NCI-H1048 (cell line): ENCODE measurements at regions not wholly inside any gene's neighbourhood (a gene's known extent, or its start where the extent isn't known, plus 50 kb on each side); places are given as distances from the start of the nearest gene placed in this dataset.
"Not testable (repeated sequence)": the region's sequence is repeated elsewhere in the genome, so short reads cannot be mapped to it uniquely, and the experiment has no call there.

Experiments used
- DNase-seq: peaks from one replicate; lab custom pipeline; 2025; lab: John Stamatoyannopoulos, UW

DNA sequence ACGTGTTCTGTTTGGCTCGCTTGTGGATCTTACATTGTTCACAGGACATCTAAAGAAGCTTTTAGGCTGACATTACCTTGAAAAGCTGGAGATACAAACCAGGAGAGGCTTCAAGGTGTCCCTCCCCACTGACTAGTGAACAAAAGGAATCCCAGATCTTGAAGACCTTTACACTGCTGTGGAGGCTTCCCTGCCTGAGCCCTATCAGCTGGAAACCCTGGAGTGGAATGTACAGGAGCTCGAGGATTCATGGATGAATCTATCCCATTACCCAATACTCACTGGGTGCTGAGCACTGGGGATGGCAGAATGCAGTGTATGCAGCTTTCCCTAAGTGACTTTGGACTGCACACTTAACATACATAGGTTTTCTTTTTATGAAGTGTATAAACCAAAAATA is 82.3 kb upstream of the MFGE8 start:
- no peak for DNase-seq

DNA sequence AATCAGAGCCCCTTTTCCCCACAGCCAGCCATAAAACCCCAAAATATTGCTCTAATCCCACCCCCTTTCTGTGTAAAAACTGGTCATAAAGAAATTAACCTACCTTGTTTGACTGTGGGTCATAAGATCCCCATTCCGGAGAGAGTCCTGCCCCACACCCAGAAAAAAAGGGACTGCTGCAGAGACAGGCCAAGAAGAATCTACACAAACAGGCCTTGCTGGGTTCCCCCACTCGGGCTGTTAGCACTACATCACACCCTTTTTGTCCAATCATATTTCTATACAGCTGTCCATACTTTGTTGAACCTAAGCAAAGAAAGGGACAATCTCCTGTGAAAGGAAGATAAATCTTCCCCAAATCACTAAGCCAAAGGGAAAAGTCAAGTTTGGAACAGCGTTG is 84.4 kb upstream of the MFGE8 start:
- no peak for DNase-seq

DNA sequence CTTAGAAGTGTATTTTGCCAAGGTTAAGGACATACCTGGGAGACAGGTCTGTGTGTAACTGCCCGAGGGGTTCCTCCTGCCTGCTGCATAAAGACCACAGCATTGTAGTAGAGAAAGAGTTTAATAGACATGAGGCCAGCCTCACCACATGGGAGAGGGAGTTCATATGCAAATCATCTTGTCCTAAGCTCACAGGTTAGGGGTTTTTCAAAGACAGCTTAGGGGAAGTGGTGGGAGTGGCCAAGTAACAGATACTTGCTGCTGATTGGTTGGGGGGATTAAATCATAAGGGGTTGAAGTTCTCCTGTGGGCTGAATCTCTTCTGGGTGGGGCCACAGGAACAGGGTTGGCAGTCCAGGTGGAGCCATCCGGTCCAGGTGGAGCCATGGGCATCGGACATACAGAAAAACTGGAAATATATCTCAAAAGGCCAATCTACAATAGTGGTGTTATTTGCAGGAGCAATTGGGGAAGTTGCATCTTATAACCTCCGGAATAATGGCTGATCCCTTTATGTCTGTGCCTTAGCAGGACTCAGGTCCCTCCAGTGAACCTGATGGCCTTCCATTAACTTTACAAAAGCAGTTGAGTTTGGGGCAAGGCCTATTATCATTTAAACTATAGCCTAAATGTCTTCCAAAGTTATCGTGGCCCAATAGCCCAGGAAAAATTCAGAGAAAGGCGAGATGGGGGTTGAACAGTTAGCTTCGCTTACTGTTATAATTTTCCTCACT is 86.0 kb upstream of the MFGE8 start:
- no peak for DNase-seq

DNA sequence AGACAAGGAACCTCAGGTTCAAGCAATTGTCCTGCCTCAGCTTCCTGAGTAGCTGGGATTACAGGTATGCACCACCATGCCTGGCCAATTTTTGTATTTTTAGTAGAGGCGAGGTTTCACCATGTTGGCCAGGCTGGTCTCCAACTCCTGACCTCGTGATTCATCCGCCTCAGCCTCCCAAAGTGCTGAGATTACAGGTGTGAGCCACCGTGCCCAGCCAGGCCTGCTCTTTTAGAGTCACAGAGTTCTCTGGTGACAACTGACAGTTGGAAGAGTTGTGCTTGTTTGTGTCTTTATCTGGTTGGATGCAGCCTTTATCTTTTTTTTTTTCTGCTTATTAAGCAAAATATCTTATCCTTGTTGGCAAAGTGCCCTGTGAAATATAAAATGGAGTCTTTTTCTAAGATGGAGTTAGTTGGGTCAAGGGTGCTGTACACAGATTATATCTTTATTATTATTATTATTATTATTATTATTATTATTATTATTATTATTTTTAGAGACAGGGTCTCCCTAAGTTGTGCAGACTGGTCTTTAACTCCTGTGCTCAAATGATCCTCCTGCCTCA is 86.5 kb upstream of the ABHD2 start:
- not testable (repeated sequence) for DNase-seq

DNA sequence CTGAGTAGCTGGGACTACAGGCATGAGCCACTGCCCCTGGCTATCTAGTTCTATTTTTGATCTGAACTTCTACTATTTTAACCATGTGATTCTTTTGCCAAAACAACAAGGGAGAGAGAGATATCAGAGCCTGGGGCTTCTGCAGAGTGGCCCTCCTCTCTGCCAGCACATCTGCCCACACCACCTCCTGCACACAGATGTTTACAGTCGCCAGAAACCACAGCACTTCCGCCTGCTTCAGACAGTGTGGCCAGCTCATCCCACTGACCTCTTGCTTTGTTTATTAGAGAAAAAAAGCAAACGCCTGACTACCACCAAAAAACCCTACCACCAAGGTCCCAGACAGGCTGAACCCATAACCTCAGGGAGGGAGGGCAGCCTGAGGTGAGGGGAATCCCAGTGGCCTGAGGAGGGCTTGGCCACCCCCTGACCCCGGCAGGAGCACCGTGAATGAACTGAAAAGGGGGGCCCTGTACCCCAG is 85.9 kb upstream of the ABHD2 start:
- no peak for DNase-seq

DNA sequence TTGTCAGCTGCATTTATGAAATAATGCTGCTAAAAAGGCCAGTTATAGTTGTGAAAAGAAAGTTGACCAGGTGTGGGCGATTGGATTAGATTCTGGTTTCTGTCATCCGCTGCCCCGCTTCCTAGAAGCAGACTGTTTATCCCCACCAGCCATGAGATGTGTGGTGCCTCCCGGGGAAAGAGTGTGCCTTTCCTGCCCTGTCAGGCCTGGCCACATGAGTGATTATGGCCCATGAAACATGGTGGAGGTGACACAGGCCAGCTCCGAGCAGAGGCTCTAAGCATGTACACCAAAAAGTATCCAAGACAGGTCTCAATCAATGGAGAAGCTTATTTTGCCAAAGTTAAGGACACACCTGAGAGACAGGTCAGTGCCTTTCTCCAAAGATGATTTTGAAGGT is 85.4 kb upstream of the ABHD2 start:
- no peak for DNase-seq

DNA sequence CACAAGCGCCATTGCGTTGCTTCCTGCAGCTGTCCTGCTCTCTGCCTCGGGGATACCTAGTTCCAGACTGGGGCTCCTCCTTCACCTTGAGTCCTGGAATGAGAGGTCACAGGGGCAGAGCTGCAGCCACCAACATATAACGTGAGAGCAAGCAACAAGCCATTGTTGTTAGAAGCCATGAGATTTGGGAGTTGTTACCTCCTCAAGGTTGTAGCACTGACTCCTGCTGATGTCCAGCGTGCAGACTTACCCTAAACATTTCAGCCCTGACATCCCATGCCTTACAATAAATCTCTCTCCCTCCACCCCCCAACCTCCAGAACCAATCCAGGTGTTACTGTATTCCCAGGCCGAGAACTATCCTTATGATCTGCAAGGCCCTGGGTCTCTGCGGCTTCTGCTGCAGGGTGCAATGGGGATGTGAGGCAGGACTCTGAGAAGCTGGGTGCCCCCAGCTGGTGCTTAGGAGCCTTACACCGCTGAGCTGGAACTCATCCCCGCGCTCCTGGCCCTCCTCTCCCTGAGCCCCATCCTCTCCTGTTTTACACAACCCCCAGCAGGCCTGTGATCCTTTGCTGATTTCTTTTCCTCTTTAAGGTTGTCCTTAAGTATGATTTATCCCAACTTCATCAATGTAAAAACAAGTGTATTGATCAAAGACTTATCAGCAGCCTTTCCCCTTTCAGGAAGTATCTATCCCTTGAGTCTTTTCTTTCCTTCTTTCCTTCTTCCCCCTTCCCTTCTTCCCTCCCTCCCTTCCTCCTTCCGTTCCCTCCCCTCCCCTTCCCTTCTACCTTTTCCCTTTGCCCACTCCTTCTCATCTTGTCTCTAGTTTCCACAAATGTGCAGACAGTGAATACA is 84.2 kb upstream of the ABHD2 start:
- DNase-seq, result no peak

DNA sequence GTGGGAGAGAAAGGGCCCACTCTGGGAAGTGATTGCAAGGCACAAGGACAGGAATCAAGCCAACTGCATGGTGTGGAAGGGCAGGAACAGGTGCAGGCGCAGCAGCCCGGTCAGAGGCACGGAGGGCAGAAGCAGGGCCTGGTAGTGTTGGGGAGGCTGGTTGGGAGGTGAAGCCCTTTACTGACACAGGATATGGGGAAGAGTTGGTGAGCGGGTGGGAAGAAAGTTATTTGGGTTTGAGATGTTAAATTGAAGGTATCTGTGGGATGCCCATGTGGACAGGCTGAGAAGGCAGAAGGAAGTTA is 83.6 kb upstream of the ABHD2 start:
- no peak for DNase-seq

DNA sequence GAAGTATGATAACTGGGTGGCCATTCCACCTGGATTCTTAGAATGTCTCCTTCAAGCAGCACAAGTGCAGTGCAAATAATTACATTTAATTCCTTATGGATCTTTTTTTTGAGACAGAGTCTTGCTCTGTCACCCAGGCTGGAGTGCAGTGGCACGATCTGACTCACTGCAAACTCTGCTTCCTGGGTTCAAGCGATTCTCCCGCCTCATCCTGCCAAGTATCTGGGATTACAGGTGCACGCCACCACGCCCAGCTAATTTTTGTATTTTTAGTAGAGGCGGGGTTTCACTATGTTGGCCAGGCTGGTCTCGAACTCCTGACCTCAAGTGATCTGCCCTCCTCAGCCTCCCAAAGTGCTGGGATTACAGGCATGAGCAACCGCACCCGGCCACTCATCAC is 80.7 kb upstream of the ABHD2 start:
- DNase-seq, result not testable (repeated sequence)

DNA sequence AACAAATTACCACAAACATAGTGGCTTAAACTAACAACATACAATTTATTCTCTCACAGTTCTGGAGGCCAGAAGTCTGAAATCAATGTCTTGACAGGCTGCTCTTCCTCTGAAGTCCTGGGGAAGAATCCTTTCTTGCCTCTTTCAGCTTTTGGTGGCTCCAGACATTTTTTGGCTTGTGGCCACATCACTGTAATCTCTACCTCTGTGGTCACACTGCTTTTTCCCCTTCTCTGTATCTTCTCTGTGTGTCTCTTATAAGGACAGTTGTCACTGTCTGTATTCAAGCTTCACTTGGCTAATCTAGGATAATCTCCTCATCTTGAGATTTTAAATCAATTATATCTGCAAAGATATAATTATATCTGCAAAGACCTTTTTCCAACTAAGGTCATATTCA is 80.3 kb upstream of the ABHD2 start:
- DNase-seq, result no peak

DNA sequence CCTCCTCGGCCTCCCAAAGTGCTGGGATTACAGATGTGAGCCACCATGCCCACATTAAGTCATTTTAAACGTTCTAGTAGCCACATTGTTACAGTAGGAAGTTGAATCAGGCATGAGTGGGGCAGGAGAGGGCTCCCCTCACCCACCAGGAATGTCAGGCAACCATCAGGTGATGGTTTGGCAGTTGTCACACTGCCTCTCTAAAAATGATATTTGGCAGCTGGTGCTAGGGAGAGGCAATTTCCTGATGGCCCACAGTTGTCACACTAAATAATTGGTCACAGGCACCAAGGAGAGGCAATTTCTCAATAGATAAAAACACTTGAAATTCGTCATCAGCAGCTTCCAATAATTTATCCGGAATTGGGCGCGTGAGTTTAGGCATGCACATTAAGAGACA is 79.2 kb upstream of the ABHD2 start:
- DNase-seq, result no peak

DNA sequence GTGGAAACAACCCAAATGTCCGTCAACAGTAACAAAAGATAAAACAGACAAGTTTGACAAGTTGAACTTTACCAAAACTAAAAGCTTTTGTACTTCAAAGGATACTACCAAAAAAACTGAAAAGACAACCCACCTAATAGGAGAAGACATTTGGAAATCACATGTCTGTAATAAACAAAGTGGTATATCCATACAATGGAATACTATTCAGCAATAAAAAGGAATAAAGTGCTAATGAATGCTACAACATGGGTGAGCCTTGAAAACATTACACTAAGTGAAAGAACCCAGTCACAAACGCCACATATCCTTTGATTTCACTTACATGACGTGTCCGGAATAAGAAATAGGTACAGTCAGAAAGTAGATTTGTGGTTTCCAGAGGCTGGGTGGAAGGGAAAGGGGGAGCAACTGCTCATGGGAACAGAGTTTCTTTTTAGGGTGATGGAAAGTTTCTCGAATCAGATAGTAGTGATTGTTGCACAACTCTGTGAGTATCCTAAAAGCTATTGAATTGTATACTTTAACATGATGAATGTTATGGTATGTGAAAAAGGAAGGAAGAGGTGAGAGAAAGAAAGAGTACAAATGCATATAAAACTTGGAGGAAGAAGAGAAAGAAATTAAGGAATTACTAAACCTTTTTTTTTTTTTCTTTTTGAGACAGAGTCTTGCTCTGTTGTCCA is 72.7 kb upstream of the ABHD2 start:
- DNase-seq, result no peak

DNA sequence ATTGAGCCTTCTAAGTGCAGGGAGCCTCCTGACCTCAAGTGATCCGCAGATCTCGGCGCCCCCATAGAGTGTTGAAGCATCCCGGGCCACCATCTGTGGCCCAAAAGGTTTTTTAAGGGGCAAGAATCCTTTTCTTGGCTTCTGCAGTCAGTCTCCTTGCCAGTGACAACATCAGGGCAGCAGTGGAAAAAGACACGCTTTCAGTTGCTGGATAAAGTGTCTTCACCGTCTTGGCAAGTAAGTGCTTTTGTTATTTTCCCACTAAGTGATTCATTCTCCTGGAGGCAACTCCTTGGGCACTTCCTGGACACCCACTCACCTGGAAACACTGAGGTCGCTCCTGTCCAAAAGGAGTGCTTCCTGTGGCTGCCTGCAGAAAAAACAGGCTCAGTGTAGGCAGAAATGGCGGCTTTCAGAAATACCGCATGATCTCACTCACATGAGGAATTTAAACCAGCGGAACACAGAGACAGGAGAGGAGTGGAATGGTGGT is 71.7 kb upstream of the ABHD2 start:
- DNase-seq, result no peak

DNA sequence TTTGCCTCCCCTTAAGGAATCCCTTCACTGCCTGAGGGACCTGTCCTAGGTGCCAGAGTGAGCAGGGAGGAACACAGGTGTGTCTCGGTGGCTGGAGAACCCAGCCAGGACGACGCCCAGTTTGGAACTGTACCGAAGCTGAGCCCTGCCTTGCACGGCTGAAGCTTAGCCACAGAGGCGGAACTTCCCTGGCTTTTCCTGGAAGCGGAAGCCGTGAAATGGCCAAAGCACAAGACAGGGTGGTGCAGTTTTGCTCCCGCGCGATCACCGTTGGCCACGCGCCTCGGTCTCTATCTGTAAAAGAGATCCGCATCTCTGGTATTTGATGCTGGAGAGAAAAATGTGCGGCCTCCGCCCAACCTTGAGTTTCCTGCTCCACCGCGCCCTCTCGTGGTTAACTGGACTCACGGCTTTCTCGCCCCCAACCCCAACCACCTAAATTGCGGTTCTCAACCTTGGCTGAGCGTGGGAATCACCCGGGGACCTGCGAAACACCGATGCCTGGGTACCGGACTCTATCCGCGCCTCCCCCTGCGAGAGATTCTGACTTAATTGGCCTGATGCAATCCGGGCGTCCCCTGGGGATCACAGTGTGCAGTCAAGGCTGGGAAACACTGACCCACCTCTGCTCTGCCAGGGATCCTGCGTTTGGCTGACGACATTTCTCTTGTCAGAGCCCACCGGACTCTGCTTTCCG is 70.7 kb upstream of the ABHD2 start:
- DNase-seq, result peak; percentile 2

DNA sequence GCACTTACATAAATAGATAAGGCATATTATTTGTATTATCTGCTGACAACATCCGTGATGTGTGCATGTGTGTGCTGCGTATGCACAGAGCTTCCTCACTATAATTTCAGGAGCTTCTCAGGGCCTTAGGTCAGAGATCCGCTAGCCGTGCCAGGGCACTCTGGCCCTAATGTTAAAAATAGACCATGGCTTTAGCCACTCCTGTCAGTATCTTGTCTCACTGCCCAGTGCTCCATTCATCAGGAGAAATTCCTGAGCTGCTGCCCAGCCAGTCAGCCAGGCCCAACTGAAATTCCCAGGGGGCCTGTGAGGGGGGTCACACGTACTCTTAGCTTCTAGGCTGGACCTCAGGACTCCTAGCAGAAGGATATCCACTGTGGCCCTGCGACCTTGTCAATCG is 70.0 kb upstream of the ABHD2 start:
- no peak for DNase-seq

DNA sequence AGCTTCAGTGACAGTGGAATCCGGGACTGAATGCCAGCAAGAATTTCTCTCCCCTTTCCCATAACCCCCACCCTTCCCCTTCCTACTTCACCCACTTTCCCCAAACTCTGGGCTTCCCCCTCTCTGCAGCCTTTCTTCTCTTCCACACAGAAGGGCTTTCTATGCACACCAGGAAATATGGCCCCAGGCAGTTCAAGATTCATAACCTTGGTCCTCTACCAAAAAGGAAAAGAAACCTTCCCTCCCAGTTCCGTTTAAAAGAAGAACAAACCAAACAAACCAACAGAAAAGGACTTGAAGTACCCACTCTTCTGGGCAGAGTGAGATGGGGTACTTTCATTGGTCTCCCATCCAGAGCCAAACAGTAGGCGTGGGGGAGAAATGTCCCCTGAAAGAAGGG is 68.8 kb upstream of the ABHD2 start:
- DNase-seq, result no peak

DNA sequence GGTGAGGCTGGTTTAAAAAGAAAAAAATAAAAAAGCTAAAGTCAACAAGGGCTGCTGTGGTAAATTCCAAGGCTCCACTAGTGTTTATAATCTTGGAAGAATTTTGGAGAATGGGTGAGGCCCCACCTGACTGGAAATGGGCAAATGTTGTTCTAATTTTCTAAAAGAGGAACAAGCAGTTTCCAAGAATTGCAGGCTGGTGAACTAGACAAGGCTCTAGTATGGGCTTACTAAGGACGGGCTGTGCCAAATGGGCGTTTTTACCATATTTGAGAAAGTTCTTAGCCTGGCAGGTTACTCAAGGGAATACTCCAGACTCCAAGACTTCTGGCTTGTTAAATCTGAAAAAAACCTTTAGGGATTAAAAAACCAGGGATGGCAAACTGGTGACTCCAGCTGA is 67.0 kb upstream of the ABHD2 start:
- DNase-seq, result no peak

DNA sequence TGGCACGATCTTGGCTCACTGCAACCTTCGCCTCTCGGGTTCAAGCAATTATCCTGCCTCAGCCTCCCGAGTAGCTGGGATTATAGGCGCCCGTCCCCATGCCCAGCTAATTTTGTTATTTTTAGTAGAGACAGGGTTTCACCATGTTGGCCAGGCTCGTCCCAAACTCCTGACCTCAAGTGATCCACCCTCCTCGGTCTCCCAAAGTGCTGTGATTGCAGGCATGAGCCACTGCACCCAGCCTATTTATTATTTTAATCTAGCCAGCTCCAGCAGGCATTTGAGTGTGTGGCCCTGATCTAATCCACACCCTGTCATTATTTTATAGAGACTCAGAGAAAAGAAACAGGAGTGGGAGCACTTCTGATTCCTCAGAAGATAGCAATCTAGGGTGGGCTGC is 66.4 kb upstream of the ABHD2 start:
- not testable (repeated sequence) for DNase-seq

DNA sequence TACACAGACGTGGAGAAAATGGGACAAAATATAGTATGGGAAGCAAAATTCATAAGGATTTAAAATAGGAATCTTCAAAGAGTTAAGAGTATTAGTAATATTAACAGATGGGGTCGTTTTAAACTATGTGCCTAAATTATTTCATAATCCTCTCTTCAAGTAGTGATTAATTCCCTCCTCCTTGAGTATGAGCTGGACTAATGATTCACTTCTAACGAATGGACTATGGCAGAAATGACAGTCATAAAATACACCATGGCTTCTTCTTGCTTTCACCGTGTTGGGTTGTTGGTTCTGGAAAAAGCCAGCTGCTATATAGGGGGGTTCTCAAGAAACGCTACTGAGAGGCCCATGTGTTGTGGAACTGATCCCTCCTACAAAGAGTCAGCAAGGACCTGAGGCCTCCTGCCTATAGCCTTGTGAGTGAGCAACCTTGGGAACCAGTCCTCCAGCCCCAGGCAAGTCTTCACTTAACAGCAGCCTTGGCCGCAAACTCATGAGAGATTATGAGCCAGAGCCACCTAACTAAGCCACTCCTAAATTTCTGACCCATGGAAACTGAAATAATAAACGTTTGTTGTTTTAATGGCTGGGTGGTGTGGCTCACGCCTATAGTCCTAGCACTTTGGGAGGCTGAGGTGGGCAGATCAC is 64.8 kb upstream of the ABHD2 start:
- DNase-seq, result no peak

DNA sequence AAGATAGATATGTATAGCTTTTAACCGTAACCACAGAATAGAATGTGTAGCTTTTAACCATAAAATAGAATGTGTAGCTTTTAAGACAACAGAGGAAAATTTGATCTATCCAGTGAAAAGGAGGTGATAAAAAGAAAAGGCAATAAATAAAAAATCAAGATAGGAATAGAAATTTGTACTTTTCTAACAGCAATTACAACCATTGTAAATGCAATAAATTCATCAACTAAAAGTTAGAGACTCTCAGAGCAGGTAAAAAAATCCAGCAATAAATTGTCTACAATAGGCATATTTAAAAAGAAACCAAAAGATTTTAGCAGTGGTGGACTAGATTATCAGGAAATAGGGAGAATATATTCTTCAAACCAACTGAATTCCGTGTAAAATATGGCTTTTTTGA is 63.8 kb upstream of the ABHD2 start:
- DNase-seq, result no peak

DNA sequence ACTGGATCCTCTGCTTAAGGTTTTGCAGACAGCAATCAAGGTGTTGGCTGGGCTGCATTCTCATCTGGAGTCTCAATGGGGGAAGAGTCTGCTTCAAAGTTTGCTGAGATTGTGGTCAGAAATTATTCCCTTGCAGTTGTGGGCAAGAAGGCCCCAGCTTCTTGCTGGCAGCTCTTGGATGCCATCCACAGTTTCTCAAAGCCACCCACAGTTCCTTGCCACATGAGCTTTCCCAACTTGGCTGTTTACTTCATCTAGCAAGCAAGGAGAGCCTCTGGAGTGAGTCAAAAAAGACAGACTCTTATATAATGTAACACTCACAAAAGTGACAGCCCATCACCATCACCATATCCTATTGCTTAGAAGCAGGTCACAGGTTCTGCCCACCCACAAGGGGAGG is 62.1 kb upstream of the ABHD2 start:
- DNase-seq, result no peak
